GM21576 (cell line): ENCODE measurements at regions not wholly inside any gene's neighbourhood (a gene's known extent, or its start where the extent isn't known, plus 50 kb on each side); places are given as distances from the start of the nearest gene placed in this dataset.
"Not testable (repeated sequence)": the region's sequence is repeated elsewhere in the genome, so short reads cannot be mapped to it uniquely, and the experiment has no call there.

ENCODE experiments used
- ATAC-seq: cut with Tn5 transposase; IDR thresholded peaks from one replicate; pipeline ENCODE4 v1.9.1; 2021; ENCODE audit warnings: mild to moderate bottlenecking, moderate library complexity; ENCODE audit not compliant: unreplicated experiment

- no peak for ATAC-seq
Measured at GRCh38 chr11:96761451-96761850, 371.6 kb downstream of the JRKL start.

- no peak for ATAC-seq
Measured at GRCh38 chr11:96763244-96763643, 373.4 kb downstream of the JRKL start.

GRCh38 chr11:96778272-96778671, 388.5 kb downstream of the JRKL start:
- no peak for ATAC-seq

GRCh38 chr11:96779030-96779429, 389.2 kb downstream of the JRKL start:
- ATAC-seq: no peak

GRCh38 chr11:96781082-96781481, 391.3 kb downstream of the JRKL start:
- no peak for ATAC-seq

- no peak for ATAC-seq
Measured at GRCh38 chr11:96782632-96783031, 392.8 kb downstream of the JRKL start.

GRCh38 chr11:96783311-96783710, 393.5 kb downstream of the JRKL start:
- ATAC-seq: no peak

- no peak for ATAC-seq
Measured at GRCh38 chr11:96785073-96785472, 395.3 kb downstream of the JRKL start.

- no peak for ATAC-seq
Measured at GRCh38 chr11:96794152-96794551, 404.3 kb downstream of the JRKL start.

GRCh38 chr11:96798445-96798844, 408.6 kb downstream of the JRKL start:
- ATAC-seq: no peak

GRCh38 chr11:96815236-96815635, 425.4 kb downstream of the JRKL start:
- ATAC-seq: no peak

GRCh38 chr11:96817482-96818399, 427.9 kb downstream of the JRKL start:
- ATAC-seq: no peak

GRCh38 chr11:96827164-96827563, 437.4 kb downstream of the JRKL start:
- ATAC-seq: no peak

GRCh38 chr11:96841792-96842191, 452.0 kb downstream of the JRKL start:
- no peak for ATAC-seq

- no peak for ATAC-seq
Measured at GRCh38 chr11:96842731-96843130, 452.9 kb downstream of the JRKL start.

GRCh38 chr11:96854425-96854824, 464.6 kb downstream of the JRKL start:
- no peak for ATAC-seq

GRCh38 chr11:96861722-96862121, 471.9 kb downstream of the JRKL start:
- ATAC-seq: not testable (repeated sequence)

GRCh38 chr11:96863520-96863919, 473.7 kb downstream of the JRKL start:
- no peak for ATAC-seq

- ATAC-seq: no peak
Measured at GRCh38 chr11:96865020-96865419, 475.2 kb downstream of the JRKL start.

GRCh38 chr11:96869207-96869606, 479.4 kb downstream of the JRKL start:
- no peak for ATAC-seq

- no peak for ATAC-seq
Measured at GRCh38 chr11:96875712-96876111, 485.9 kb downstream of the JRKL start.

GRCh38 chr11:96878299-96879051, 488.7 kb downstream of the JRKL start:
- ATAC-seq: no peak
